Pulmonary artery endothelial cell (primary cell): ENCODE measurements at regions not wholly inside any gene's neighbourhood (a gene's known extent, or its start where the extent isn't known, plus 50 kb on each side); places are given as distances from the start of the nearest gene placed in this dataset.

Experiments
- DNase-seq: peaks from one replicate; pipeline ENCODE4 v3.0.0-alpha.2; 2011; ENCODE audit warnings: low read depth, low spot score

GRCh38 chr5:39566029-39566428, 141.2 kb upstream of the DAB2 start:
- no peak for DNase-seq

- DNase-seq, result no peak
These were observed 136.6 kb upstream of the DAB2 start for GRCh38 chr5:39561421-39561820.

DNA sequence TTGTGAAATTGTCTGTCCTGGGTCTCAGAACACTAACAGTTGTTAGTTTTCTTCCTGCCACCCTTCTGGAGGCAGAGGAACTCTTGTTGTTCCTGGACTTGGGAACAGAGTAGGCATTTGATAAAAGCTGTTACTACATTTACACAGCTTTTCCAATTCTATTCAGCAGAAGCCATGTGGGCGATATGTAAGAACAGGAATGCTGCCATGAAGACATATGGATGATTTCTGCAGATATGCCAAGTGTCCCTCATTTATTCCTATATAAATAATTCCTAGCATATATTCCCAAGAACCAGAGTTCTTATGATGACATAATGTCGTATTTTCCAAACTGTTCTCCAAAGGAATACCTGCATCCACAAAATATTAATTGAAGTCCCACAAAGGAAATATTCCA, 135.9 kb upstream of the DAB2 start:
- no peak for DNase-seq

- DNase-seq, result no peak
These were observed 135.1 kb upstream of the DAB2 start for GRCh38 chr5:39559923-39560322.

DNA sequence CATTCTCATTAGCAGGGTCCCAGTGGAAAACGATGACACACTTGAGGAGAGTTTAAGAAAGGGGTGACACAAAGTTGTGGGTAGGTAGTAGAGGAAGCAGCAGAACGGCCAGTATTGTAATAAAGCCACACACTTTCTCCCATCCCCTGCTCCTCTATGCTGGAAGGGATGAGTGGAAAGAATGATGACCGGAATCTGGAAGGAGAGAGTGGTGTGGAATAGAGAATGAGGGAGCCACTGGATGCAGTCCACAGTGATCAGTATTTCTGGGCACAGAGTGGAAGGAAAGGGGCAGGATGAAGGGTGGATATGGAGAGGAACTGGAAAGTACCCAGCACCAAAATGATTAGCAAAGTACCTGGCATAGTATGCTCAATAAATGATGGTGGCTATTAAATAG, 133.8 kb upstream of the DAB2 start:
- no peak for DNase-seq

- no peak for DNase-seq
These were observed 131.0 kb upstream of the DAB2 start for GRCh38 chr5:39555788-39556187.

DNA sequence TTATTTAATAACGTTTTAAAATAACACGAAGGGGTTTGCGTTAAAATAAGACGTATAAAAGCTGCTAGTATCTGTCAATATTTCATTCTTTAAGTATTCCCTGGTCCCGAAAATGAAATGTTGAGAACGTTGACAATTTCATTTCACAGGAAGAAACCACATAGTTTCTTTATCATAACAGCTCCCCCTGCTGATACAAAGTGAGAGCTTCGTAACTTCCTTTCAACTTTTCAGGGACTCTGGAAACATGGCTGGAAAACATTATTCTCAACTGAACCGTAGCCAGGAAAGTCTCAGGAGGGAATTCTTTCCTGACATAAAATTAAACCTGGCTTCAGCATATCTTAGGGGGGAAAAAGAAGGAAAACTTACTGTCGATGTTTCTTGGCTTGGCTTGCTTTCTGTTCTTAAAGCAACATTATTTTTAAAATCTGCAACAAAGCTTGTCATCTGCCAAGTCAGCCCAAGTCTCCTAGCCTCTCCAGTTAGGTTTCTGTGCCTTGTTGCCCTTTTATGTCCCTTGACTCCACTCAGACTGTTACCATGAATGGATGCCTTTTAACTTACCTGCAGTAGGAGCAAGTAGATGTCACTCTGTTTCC, 122.9 kb upstream of the DAB2 start:
- DNase-seq, result peak; percentile 39

- DNase-seq, result no peak
These were observed 120.2 kb upstream of the DAB2 start for GRCh38 chr5:39544941-39545340.

DNA sequence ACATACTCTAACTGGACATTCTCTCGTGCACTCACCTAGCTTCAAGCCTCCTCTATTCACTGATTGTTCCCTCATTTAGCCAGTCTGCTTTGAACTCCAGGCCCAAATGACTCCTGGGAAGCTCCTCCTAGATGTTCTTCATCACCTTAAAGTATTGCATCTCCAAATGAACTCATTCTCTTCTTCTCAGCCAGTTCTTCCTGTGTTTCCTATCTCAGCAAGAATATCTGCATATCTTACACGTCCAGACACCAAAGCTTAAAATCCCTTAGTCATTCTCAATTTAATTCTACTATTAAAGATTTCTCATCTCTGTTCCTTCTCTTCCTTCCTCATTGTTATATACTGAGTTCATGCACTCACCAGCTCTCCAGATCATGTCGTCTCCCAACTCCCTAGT, 118.6 kb upstream of the DAB2 start:
- DNase-seq, result peak; percentile 51

GRCh38 chr5:39542511-39543285, 117.9 kb upstream of the DAB2 start:
- DNase-seq, result peak; percentile 50

DNA sequence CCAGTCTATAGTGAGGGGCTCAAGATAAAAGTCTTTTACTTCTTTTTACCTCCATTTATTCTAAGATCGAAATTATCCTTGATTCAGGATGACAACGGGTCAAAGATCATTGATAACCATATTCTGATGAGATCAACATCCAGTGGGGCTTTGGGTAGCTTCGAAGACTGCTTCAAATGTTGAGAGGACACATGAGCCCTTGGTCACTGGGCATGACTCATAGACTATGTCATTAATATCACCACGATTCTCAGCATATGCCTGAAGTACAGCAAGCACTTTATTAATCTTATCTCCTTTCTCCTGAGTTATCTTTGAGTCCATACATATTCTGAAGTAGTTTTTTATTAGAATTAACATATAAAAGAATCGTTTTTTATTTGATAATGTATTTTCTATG, 117.1 kb upstream of the DAB2 start:
- no peak for DNase-seq

DNA sequence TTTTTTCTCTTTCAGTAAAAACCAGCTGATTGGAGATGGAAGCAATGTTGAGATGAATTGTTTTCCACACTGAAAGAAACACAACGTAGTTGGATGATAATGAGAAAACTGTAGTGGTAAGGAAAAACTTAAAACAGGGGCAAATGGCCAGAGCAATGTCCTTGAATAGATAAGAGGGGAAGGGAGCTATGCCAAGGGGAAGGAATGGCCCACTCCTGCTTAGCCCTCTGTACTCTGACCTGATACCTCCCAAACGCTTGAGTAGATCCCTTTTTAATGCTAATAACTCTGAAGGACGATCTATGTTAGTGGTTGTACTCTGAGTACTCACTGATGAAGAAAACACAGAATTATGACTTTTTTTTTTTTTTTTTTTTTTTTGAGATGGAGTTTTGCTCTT, 114.7 kb upstream of the DAB2 start:
- no peak for DNase-seq

- DNase-seq, result peak; percentile 30
These were observed 109.9 kb upstream of the DAB2 start for GRCh38 chr5:39534690-39535089.

DNA sequence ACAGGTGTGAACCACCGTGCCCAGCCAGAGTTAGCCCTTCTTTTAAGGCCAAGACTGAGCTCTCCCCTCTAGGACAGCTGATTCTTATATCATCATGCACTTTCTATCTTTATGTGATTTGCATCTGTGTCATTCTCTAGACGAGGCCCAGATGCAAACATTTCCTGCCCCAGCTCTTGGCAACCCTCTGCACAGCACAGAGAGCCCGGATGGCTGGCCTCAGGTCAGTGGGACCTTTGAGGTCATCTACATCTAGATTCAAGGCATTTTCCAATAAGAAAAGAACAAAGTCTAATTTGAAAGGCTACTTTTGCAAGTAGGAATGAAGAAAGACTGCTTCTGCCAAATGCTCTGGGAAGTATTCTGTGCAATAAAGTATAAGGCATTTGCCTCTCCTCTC, 109.0 kb upstream of the DAB2 start:
- DNase-seq, result no peak

GRCh38 chr5:39532511-39532910, 107.7 kb upstream of the DAB2 start:
- no peak for DNase-seq

DNA sequence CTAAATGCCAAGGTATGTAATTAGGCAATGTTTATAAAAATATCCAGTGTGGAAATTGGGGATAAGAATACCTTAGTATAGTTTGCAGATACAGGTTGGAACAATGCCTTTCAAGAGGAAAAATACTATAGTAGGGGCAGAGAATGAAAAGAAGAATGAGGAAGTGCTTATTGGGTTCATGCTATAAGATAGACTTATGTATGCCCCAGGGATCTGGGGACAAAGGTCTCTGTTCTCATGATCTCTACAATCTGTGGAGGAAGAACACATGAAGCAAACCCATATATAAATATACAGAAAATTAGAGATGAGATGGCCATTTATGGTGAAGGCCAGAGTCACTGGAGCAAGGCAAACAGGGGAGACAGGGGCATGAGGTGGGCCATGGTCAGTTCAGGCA, 106.5 kb upstream of the DAB2 start:
- DNase-seq, result no peak

GRCh38 chr5:39526914-39527477, 102.2 kb upstream of the DAB2 start:
- peak; percentile 99 for DNase-seq

DNA sequence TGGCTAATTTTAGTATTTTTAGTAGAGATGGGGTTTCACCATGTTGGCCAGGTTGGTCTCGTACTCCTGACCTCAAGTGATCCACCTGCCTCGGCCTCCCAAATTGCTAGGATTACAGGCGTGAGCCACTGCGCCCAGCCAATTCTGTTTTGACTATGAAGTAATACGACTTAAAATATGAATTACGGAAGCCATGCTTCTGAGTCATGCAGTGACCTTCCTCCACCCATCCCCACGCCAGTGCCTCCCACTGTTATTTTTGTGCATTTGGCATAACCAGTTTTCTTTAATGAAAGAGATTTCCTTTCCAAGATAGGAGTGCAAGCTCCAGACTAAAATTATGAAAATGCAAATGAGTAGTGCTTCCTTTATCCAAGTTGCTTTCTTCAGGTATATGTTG, 101.0 kb upstream of the DAB2 start:
- peak; percentile 75 for DNase-seq

DNA sequence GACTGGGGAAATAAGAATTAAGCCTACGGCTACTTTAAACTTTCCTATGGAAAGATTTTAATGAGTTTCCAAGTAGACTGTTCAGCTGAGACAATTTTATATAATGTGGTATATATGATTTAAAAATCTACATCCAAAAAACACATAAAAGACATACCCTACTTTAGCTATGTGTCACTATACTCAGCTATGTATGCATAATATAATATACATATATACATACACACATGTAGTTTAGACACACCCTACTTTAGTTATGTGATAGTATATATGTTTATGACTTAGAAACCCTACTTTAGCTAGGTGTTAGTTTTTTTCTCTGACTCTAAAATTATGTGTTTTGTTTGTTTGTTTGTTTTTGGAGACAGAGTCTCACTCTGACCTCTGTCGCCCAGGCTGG, 100.5 kb upstream of the DAB2 start:
- DNase-seq, result no peak

GRCh38 chr5:39523821-39524220, 99.0 kb upstream of the DAB2 start:
- DNase-seq, result no peak

DNA sequence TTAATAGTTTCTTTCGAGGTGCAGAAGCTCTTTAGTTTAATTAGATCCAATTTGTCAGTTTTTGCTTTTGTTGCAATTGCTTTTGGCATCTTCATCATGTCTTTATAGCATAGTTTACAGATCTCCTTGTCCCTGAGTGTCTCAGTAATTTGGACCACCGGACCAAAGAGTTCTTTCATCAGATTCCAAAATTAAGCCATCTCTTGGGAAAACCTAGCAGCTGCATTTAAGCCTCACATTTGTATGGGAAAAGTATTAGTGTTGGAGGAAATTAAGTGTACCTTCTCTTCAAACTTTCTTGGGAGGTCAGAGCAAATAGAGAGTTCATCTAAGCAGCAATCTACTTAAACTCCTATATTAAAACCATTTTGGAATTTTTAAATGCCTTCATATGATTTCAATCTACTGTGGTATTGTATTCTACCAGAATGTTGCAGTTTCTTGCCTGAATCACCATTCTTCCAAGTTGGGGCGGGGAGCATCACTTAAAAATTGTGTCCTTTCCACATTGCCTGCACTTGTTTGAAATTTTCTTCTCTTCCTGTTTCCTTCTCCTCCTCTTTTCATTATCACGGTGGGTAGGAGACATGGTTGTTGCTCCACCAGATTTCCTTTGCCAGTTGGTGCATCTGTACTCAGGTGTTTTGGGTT, 97.3 kb upstream of the DAB2 start:
- no peak for DNase-seq

DNA sequence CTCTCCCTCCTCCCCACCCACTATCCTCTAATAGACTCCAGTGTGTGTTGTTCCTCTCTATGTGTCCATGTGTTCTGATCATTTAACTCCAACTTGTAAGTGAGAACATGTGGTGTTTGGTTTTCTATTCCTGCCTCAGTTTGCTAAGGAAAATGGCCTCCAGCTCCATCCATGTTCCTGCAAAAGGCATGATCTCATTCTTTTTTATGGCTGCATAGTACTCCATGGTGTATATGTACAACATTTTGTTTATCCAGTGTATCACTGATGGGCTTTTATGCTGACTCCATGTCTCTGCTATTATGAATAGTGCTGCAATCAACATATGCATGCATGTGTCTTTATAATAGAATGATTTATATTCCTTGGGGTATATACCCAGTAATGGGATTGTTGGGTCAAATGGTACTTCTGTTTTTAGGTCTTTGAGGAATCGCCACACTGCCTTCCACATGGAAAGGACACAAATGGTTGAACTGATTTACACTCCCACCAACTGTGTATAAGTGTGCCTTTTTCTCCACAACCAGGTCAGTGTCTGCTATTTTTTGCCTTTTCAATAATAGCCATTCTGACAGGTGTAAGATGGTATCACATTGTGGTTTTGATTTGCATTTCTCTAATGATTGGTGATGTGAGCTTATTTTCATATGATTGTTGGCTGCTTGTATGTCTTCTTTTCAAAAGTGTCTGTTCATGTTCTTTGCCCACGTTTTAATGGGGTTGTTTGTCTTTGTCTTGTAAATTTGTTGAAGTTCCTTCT, 96.5 kb upstream of the DAB2 start:
- DNase-seq, result no peak
